ENCODE measurements at regions not wholly inside any gene's neighbourhood (a gene's known extent, or its start where the extent isn't known, plus 50 kb on each side); places are given as distances from the start of the nearest gene placed in this dataset.
A peak's percentile ranks its signal among the peaks of the same experiment; 100 is the strongest.

GRCh38 chr2:104415284-104415683 lies 438.6 kb upstream of the POU3F3 start:
- Histone ChIP-seq H3K4me3 (ENCODE audit: extremely low read depth in 1 of 4, insufficient read depth in 2 of 4, low read depth in 3 of 4, low read length in 4 of 4) (no peak overlapping the region), H2BK15ac (ENCODE audit: low read length) (no peak overlapping the region), H2AFZ (ENCODE audit: low read length) (no peak overlapping the region), H2BK5ac (ENCODE audit: low read depth, low read length) (no peak overlapping the region), H2BK20ac (ENCODE audit: low read length) (no peak overlapping the region), H4K8ac (ENCODE audit: extremely low read depth, insufficient read depth, low read length) (no peak overlapping the region), H3K23me2 (ENCODE audit: low read depth, low read length) (no peaks in the 10 kb centered on the region), H3K18ac (ENCODE audit: extremely low read depth, low read length) (no peak overlapping the region), H4K20me1 (replicated peaks in 1 of 2; ENCODE audit: control insufficient read depth in 1 of 2, insufficient read depth in 2 of 2, low read length in 2 of 2) (no peaks in the 10 kb centered on the region), H3K56ac (replicated peaks; ENCODE audit: insufficient read length, low read depth, low read length) (no peak overlapping the region), H3K27ac (ENCODE audit: low read depth, low read length) (no peak overlapping the region), H3K4ac (replicated peaks; ENCODE audit: insufficient read length, low read depth, low read length) (no peak overlapping the region), H3K4me1 (replicated peaks in 1 of 4; ENCODE audit: control insufficient read depth in 3 of 4, insufficient read depth in 4 of 4, low read length in 3 of 4) (peaks cover 2 to 10% (median 3%) of the 10 kb centered on the region in 4 experiments; a peak in 3 of 7 replicates), H3K79me2 (ENCODE audit: control insufficient read depth in 1 of 2, insufficient read depth in 2 of 2, low read length in 2 of 2) (no peaks in the 10 kb centered on the region), H3K4me2 (ENCODE audit: insufficient read depth in 1 of 2, low read depth in 2 of 2, low read length in 2 of 2) (peak overlapping the region in 1 of 2 experiments; percentile 40; a peak in 2 of 4 replicates), H3K23ac (ENCODE audit: insufficient read length) (no peak overlapping the region), H3K27me3 (replicated peaks in 1 of 4; ENCODE audit: control insufficient read depth in 3 of 4, extremely low read depth in 1 of 4, insufficient read depth in 3 of 4, low read length in 3 of 4) (no peaks in the 10 kb centered on the region), H3K9me3 (ENCODE audit: insufficient read depth in 2 of 2, low read depth in 1 of 2, low read length in 1 of 2) (no peaks in the 10 kb centered on the region), H3K36me3 (ENCODE audit: control insufficient read depth in 2 of 4, insufficient read depth in 4 of 4, low read length in 3 of 4) (no peaks in the 10 kb centered on the region), H4K5ac (ENCODE audit: insufficient read length, low read depth, low read length) (no peak overlapping the region), H3K14ac (ENCODE audit: insufficient read length) (no peak overlapping the region), H4K91ac (replicated peaks; ENCODE audit: insufficient read length, low read length) (no peak overlapping the region), H3K79me1 (ENCODE audit: low read depth, low read length) (no peaks in the 10 kb centered on the region), H3K9ac (replicated peaks in 1 of 4; ENCODE audit: extremely low read depth in 1 of 4, low read depth in 3 of 4, low read length in 3 of 4) (no peak overlapping the region), H2BK120ac (replicated peaks; ENCODE audit: low read depth, low read length) (no peak overlapping the region), H2AK5ac (ENCODE audit: low read depth, low read length) (no peak overlapping the region), H2BK12ac (ENCODE audit: low read depth, low read length) (no peak overlapping the region)
- TF ChIP-seq POU5F1 (IDR thresholded peaks at IDR 0.05; ENCODE audit: low read depth, low read length) (no peak), MAX (IDR thresholded peaks at IDR 0.05) (no peak), SAP30 (IDR thresholded peaks at IDR 0.05; ENCODE audit: insufficient read depth, insufficient replicate concordance, low read length) (no peak), CREB1 (IDR thresholded peaks at IDR 0.05) (no peak), CHD1 (IDR thresholded peaks at IDR 0.05; ENCODE audit: low read depth, low read length) (no peak), TAF1 (IDR thresholded peaks at IDR 0.05; ENCODE audit: low read depth, low read length) (no peak), POLR2AphosphoS5 (IDR thresholded peaks at IDR 0.05; ENCODE audit: low read depth, low read length) (no peak), ATF3 (IDR thresholded peaks at IDR 0.05; ENCODE audit: insufficient read depth, low read depth, low read length) (no peak), SIX5 (IDR thresholded peaks at IDR 0.05; ENCODE audit: low read depth, low read length) (no peak), TEAD4 (IDR thresholded peaks at IDR 0.05; ENCODE audit: low read depth, low read length) (no peak)
- ChIA-PET CTCF (ENCODE audit: partially characterized antibody) (interaction anchor here (0.7 to 1.4 kb wide), 4 partner anchors 13 to 456 kb away, joined by 3 to 4 read pairs (median 4); no protein-coding TSS in a partner anchor), POLR2A (ENCODE audit: partially characterized antibody) (interaction anchor here (1.0 kb wide), 1 partner anchor 23 kb away, joined by 3 read pairs; no protein-coding TSS in a partner anchor)
- no peak for FAIRE-seq
- DNase-seq (ENCODE audit: low read depth in 1 of 2, low spot score in 2 of 2) = no peak
- whole genome bisulfite sequencing, 2 experiments (ENCODE audit: extremely low coverage in 1 of 2, insufficient coverage in 1 of 2, insufficient read length in 1 of 2, insufficient replicate concordance in 2 of 2, low coverage in 1 of 2, low lambda C conversion rate in 2 of 2, missing lambda C conversion rate in 1 of 2) = 66% methylated on average over 6 of the region's 6 CpGs; no CpG with 5 or more reads in 1 of the 2 experiments

Measured in H1 (cell line).